HEK293 (cell line): ENCODE measurements at regions not wholly inside any gene's neighbourhood (a gene's known extent, or its start where the extent isn't known, plus 50 kb on each side); places are given as distances from the start of the nearest gene placed in this dataset.

ENCODE experiments used
- CTCF ChIA-PET: fragments of 350-600 bp; formaldehyde crosslinking; extraction: SDS; loops from one replicate; lab custom pipeline; 2021; ENCODE audit warnings: antibody characterized with exemption; lab: Yijun Ruan, JAX
- POLR2A ChIA-PET: fragments of 300-600 bp; formaldehyde crosslinking; extraction: SDS; loops from one replicate; lab custom pipeline; 2020; ENCODE audit warnings: antibody characterized with exemption, inconsistent platforms; lab: Yijun Ruan, JAX
- H3K27ac ChIP-seq: fragments of 200-500 bp; sonication (Bioruptor generic); 2 replicates; pipeline ENCODE4 v1.5.1; 2014; ENCODE audit warnings: low read depth, low read length, control low read depth, inconsistent platforms; ENCODE audit errors: extremely low read depth
- H3K36me3 ChIP-seq, 2 experiments: fragments of 200-500 bp in 1 of 2; sonication (Bioruptor generic) in 1 of 2; 1 replicate in 1 of 2; 2 replicates in 1 of 2; pipeline ENCODE4 v1.5.1; 2014 to 2017; ENCODE audit warnings: inconsistent platforms in 2 of 2, low read length in 2 of 2; ENCODE audit not compliant: control insufficient read depth in 2 of 2, insufficient read depth in 1 of 2
- H3K4me1 ChIP-seq: fragments of 200-500 bp; sonication (Bioruptor generic); 2 replicates; pipeline ENCODE4 v1.5.1; 2014; ENCODE audit warnings: mild to moderate bottlenecking, low read length, inconsistent platforms; ENCODE audit not compliant: control insufficient read depth, insufficient read depth
- H3K4me3 ChIP-seq: 2 replicates; pipeline ENCODE4 v1.5.1; 2011; ENCODE audit warnings: low read depth, mild to moderate bottlenecking, control low read depth, low read length, moderate library complexity
- H3K9me3 ChIP-seq: fragments of 200-500 bp; sonication (Bioruptor generic); 2 replicates; pipeline ENCODE4 v1.5.1; 2014; ENCODE audit warnings: low read depth, low read length, inconsistent platforms; ENCODE audit not compliant: control insufficient read depth, insufficient read depth
- GLIS2 ChIP-seq: fragments of 450-650 bp; formaldehyde crosslinking; IDR thresholded peaks from 2 replicates; pipeline ENCODE4 v1.5.1; 2016; ENCODE audit warnings: missing biosample characterization, missing genetic modification characterization
- HOXC10 ChIP-seq: sonication (generic); formaldehyde crosslinking; IDR thresholded peaks from 2 replicates; pipeline ENCODE4 v1.8.1; 2023; ENCODE audit warnings: mild to moderate bottlenecking, missing genetic modification reagents
- KLF16 ChIP-seq: fragments of 450-650 bp; formaldehyde crosslinking; IDR thresholded peaks from 2 replicates; pipeline ENCODE4 v1.5.1; 2017; ENCODE audit warnings: missing biosample characterization, missing genetic modification characterization
- MYNN ChIP-seq: fragments of 450-650 bp; formaldehyde crosslinking; IDR thresholded peaks from 2 replicates; pipeline ENCODE4 v1.5.1; 2016; ENCODE audit warnings: missing biosample characterization, missing genetic modification characterization, borderline replicate concordance
- PATZ1 ChIP-seq: fragments of 450-650 bp; formaldehyde crosslinking; IDR thresholded peaks from 2 replicates; pipeline ENCODE4 v1.5.1; 2016; ENCODE audit warnings: missing biosample characterization, missing genetic modification characterization
- PRDM1 ChIP-seq: fragments of 450-650 bp; formaldehyde crosslinking; IDR thresholded peaks from 2 replicates; pipeline ENCODE4; 2016; ENCODE audit warnings: missing biosample characterization, missing genetic modification characterization
- PRDM4 ChIP-seq: fragments of 450-650 bp; formaldehyde crosslinking; IDR thresholded peaks from 2 replicates; pipeline ENCODE4 v1.5.1; 2017; ENCODE audit warnings: missing biosample characterization, missing genetic modification characterization
- SCRT2 ChIP-seq: fragments of 450-650 bp; formaldehyde crosslinking; IDR thresholded peaks from 2 replicates; pipeline ENCODE4 v1.5.1; 2016; ENCODE audit warnings: missing biosample characterization, missing genetic modification characterization
- SP3 ChIP-seq: fragments of 450-650 bp; formaldehyde crosslinking; IDR thresholded peaks from 2 replicates; pipeline ENCODE4 v1.5.1; 2016; ENCODE audit warnings: missing biosample characterization, missing genetic modification characterization
- ZBTB20 ChIP-seq: fragments of 450-650 bp; formaldehyde crosslinking; IDR thresholded peaks from 2 replicates; pipeline ENCODE4 v1.5.1; 2016; ENCODE audit warnings: missing biosample characterization, missing genetic modification characterization
- ZBTB48 ChIP-seq: fragments of 450-650 bp; formaldehyde crosslinking; IDR thresholded peaks from 2 replicates; pipeline ENCODE4 v1.5.1; 2016; ENCODE audit warnings: missing biosample characterization, missing genetic modification characterization
- ZNF121 ChIP-seq: fragments of 450-650 bp; formaldehyde crosslinking; IDR thresholded peaks from 2 replicates; pipeline ENCODE4 v1.5.1; 2016; ENCODE audit warnings: missing biosample characterization, missing genetic modification characterization
- ZNF155 ChIP-seq: fragments of 450-650 bp; formaldehyde crosslinking; IDR thresholded peaks from 2 replicates; pipeline ENCODE4 v1.5.1; 2016; ENCODE audit warnings: missing biosample characterization, missing genetic modification characterization
- ZNF174 ChIP-seq: fragments of 450-650 bp; formaldehyde crosslinking; IDR thresholded peaks from 2 replicates; pipeline ENCODE4 v1.5.0; 2017; ENCODE audit warnings: missing biosample characterization, mild to moderate bottlenecking, missing genetic modification characterization
- ZNF18 ChIP-seq: fragments of 450-650 bp; formaldehyde crosslinking; IDR thresholded peaks from 2 replicates; pipeline ENCODE4 v1.5.1; 2016; ENCODE audit warnings: missing biosample characterization, missing genetic modification characterization
- ZNF214 ChIP-seq: fragments of 450-650 bp; formaldehyde crosslinking; IDR thresholded peaks from 2 replicates; pipeline ENCODE4 v1.5.1; 2017; ENCODE audit warnings: missing biosample characterization, mild to moderate bottlenecking, missing genetic modification characterization, borderline replicate concordance
- ZNF248 ChIP-seq: fragments of 450-650 bp; formaldehyde crosslinking; IDR thresholded peaks from 2 replicates; pipeline ENCODE4 v1.5.1; 2017; ENCODE audit warnings: missing biosample characterization, missing genetic modification characterization
- ZNF324 ChIP-seq: fragments of 450-650 bp; formaldehyde crosslinking; IDR thresholded peaks from 2 replicates; pipeline ENCODE4 v1.5.1; 2016; ENCODE audit warnings: missing biosample characterization, missing genetic modification characterization
- ZNF398 ChIP-seq: fragments of 450-650 bp; formaldehyde crosslinking; IDR thresholded peaks from 2 replicates; pipeline ENCODE4 v1.5.1; 2017; ENCODE audit warnings: missing biosample characterization, missing genetic modification characterization
- ZNF433 ChIP-seq: fragments of 450-650 bp; formaldehyde crosslinking; IDR thresholded peaks from 2 replicates; pipeline ENCODE4 v1.5.1; 2016; ENCODE audit warnings: missing biosample characterization, missing genetic modification characterization, low read depth
- ZNF449 ChIP-seq: fragments of 450-650 bp; formaldehyde crosslinking; IDR thresholded peaks from 2 replicates; pipeline ENCODE4 v1.5.1; 2017; ENCODE audit warnings: missing biosample characterization, mild to moderate bottlenecking, missing genetic modification characterization, moderate library complexity
- ZNF510 ChIP-seq: fragments of 450-650 bp; formaldehyde crosslinking; IDR thresholded peaks from 2 replicates; pipeline ENCODE4 v1.5.1; 2018; ENCODE audit warnings: mild to moderate bottlenecking, missing genetic modification characterization, missing biosample characterization; ENCODE audit not compliant: insufficient replicate concordance
- ZNF571 ChIP-seq: fragments of 450-650 bp; formaldehyde crosslinking; IDR thresholded peaks from 2 replicates; pipeline ENCODE4 v1.5.0; 2017; ENCODE audit warnings: missing biosample characterization, missing genetic modification characterization
- ZNF610 ChIP-seq: fragments of 450-650 bp; formaldehyde crosslinking; IDR thresholded peaks from 2 replicates; pipeline ENCODE4 v1.5.1; 2016; ENCODE audit warnings: missing biosample characterization, missing genetic modification characterization, borderline replicate concordance
- ZNF704 ChIP-seq: fragments of 450-650 bp; formaldehyde crosslinking; IDR thresholded peaks from 2 replicates; pipeline ENCODE4 v1.5.1; 2016; ENCODE audit warnings: missing biosample characterization, missing genetic modification characterization
- ZNF830 ChIP-seq: fragments of 450-650 bp; IDR thresholded peaks from 2 replicates; pipeline ENCODE4 v1.5.0; 2018; ENCODE audit warnings: missing biosample characterization, missing genetic modification characterization, low read depth, mild to moderate bottlenecking, moderate library complexity

- POLR2A ChIA-PET, result no interaction called here
- no peaks in the 10 kb centered on the region for H3K36me3 ChIP-seq
- H3K9me3 ChIP-seq, result no peaks in the 10 kb centered on the region
- H3K27ac ChIP-seq, result no peak overlapping the region
- TF ChIP-seq KLF16 (tag by site-specific recombination) (no peak), ZNF121 (tag by site-specific recombination) (no peak), HOXC10 (CRISPR knock-in tag) (no peak), PATZ1 (no peak), PRDM4 (tag by site-specific recombination) (no peak), ZNF571 (tag by site-specific recombination) (no peak), SP3 (tag by site-specific recombination) (no peak), ZNF398 (tag by site-specific recombination) (no peak), ZNF449 (no peak), ZNF433 (tag by site-specific recombination) (no peak)
- no peak overlapping the region for H3K4me3 ChIP-seq
- CTCF ChIA-PET, result no interaction called here
- H3K4me1 ChIP-seq, result no peaks in the 10 kb centered on the region
These were observed 89.9 kb upstream of the STARD13 start for GRCh38 chr13:33375421-33375820.

GRCh38 chr13:33376212-33376611, 90.7 kb upstream of the STARD13 start:
- no peaks in the 10 kb centered on the region for H3K36me3 ChIP-seq
- H3K4me1 ChIP-seq, result no peaks in the 10 kb centered on the region
- ChIA-PET CTCF (interaction anchor here (0.6 kb wide), 1 partner anchor 12 kb away, joined by 6 read pairs; no protein-coding TSS in a partner anchor), POLR2A (no interaction called here)
- H3K9me3 ChIP-seq, result no peaks in the 10 kb centered on the region
- H3K4me3 ChIP-seq, result no peak overlapping the region
- TF ChIP-seq ZNF571 (tag by site-specific recombination) (no peak), ZNF214 (tag by site-specific recombination) (no peak), ZNF324 (tag by site-specific recombination) (no peak), ZNF610 (tag by site-specific recombination) (no peak), ZNF510 (no peak), ZNF18 (tag by site-specific recombination) (no peak), ZBTB48 (no peak), ZNF830 (no peak), ZNF704 (tag by site-specific recombination) (no peak), ZNF248 (tag by site-specific recombination) (no peak), ZNF174 (tag by site-specific recombination) (no peak), ZBTB20 (tag by site-specific recombination) (no peak), PRDM1 (tag by site-specific recombination) (no peak), GLIS2 (tag by site-specific recombination) (no peak), MYNN (tag by site-specific recombination) (no peak), ZNF155 (tag by site-specific recombination) (no peak), SCRT2 (tag by site-specific recombination) (no peak)
- H3K27ac ChIP-seq, result no peak overlapping the region
